Pancreas (tissue), 10 donors: ENCODE measurements at regions not wholly inside any gene's neighbourhood (a gene's known extent, or its start where the extent isn't known, plus 50 kb on each side); places are given as distances from the start of the nearest gene placed in this dataset.
A peak's percentile ranks its signal among the peaks of the same experiment; 100 is the strongest.

ENCODE experiments used
- ATAC-seq, 4 donors: fragments of 200-7000 bp; cut with Tn5 transposase; one replicate each; pipeline versions ENCODE4 v1.8.0 to v1.9.1; 2020; ENCODE audit warnings: mild to moderate bottlenecking in 4 of 4, moderate library complexity in 4 of 4
- DNase-seq, 6 donors: peaks; one replicate each; pipeline ENCODE4 v3.0.0-alpha.2; 2020
- FAIRE-seq: peaks from 2 replicates; lab custom pipeline; 2012; peaks lifted over from hg19 to GRCh38; lab: Jason Lieb, UNC
- H3K27ac ChIP-seq, 4 donors: fragments of 200-600 bp; sonication (generic); 1 replicate in 3 of 4; 2 replicates in 1 of 4; pipeline versions ENCODE4 v1.5.0 to v1.8.0; 2020
- H3K27me3 ChIP-seq, 4 donors: fragments of 200-600 bp; one replicate each; pipeline ENCODE4 v1.8.0; 2021
- H3K36me3 ChIP-seq, 3 donors: fragments of 200-600 bp; sonication (generic) in 1 of 3; one replicate each; pipeline versions ENCODE4 v1.5.0 to v1.8.0; 2020 to 2021
- H3K4me1 ChIP-seq, 3 donors: fragments of 200-600 bp; one replicate each; pipeline ENCODE4 v1.8.0; 2021
- H3K4me3 ChIP-seq, 4 donors: fragments of 200-600 bp; sonication (generic) in 2 of 4; one replicate each; pipeline versions ENCODE4 v1.5.0 to v1.8.0; 2020 to 2021
- H3K9me3 ChIP-seq, 4 donors: fragments of 200-600 bp; one replicate each; pipeline ENCODE4 v1.8.0; 2021
- WGBS, 2 donors: extraction: QIAGEN DNeasy Blood & Tissue Kit; methylation state at CpG; one replicate each; pipeline ENCODE4 v1.1.7; 2013; 5-methylcytosine and 5-hydroxymethylcytosine counted together
- intact Hi-C, 3 donors: fragments of 100-400 bp; cut with DNase I; formaldehyde crosslinking; loops; one replicate each; pipeline versions ENCODE4 v1.11.1 to v1.14.2; 2022
- TF ChIP-seq, protein P1 (sequence below), 4 donors: fragments of 200-600 bp; sonication (generic) in 3 of 4; IDR thresholded peaks; one replicate each; pipeline versions ENCODE4 v1.5.0 to v1.8.0; 2021; ENCODE audit warnings: antibody characterized with exemption in 4 of 4
- donor health status: healthy with polysubstance abuse.
- donor health status: DM: no; HTN: no; CAD: no; lungs with moderate emphysema.
- donor health status: DM: no; HTN: no; CAD: no.
- donor health status: control.
- donor health status: control.
- donor health status: Bipolar disorder and iron deficiency.
- donor health status: DM: yes; HTN: yes; CAD: no.
- donor health status: DM: no; HTN: no; CAD: no.
- donor health status: DM: no; HTN: no; CAD: no.
- donor health status: DM: yes; HTN: yes; CAD: no.

DNA sequence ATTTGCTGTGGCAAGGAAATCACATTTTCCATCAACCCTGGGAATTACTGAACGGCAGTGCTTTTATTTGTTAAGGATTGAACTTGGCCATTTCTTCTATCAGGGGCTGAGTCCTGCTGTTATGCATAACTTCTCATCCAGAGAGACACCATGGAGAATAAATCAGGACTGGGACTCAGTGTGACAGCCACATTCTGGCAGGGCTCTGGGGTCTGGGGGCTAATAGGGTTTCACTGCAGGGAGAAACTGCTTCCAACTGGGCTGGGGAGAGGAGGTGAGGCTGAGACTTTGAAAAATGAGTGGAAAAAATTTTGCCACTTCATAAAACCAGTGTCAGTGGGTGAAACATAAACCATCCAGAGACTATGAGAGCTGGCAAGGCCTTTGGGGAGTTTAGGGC lies 95.7 kb upstream of the ALDH1B1 start:
- FAIRE-seq = no peak

GRCh38 chr9:38295764-38296163 lies 96.7 kb upstream of the ALDH1B1 start:
- no peak overlapping the region for H3K4me3 ChIP-seq
- H3K36me3 ChIP-seq = no peaks in the 10 kb centered on the region
- FAIRE-seq (no peak), DNase-seq (no peak), ATAC-seq (no peak)
- H3K9me3 ChIP-seq = no peaks in the 10 kb centered on the region
- intact Hi-C loops = no loop called here
- WGBS, 2 donors = 82 to 89% methylated on average over 3 of the region's 3 CpGs
- TF ChIP-seq, protein P1, sequence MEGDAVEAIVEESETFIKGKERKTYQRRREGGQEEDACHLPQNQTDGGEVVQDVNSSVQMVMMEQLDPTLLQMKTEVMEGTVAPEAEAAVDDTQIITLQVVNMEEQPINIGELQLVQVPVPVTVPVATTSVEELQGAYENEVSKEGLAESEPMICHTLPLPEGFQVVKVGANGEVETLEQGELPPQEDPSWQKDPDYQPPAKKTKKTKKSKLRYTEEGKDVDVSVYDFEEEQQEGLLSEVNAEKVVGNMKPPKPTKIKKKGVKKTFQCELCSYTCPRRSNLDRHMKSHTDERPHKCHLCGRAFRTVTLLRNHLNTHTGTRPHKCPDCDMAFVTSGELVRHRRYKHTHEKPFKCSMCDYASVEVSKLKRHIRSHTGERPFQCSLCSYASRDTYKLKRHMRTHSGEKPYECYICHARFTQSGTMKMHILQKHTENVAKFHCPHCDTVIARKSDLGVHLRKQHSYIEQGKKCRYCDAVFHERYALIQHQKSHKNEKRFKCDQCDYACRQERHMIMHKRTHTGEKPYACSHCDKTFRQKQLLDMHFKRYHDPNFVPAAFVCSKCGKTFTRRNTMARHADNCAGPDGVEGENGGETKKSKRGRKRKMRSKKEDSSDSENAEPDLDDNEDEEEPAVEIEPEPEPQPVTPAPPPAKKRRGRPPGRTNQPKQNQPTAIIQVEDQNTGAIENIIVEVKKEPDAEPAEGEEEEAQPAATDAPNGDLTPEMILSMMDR (IDR thresholded peaks at IDR 0.05) = no peak
- H3K27me3 ChIP-seq = no peaks in the 10 kb centered on the region
- H3K27ac ChIP-seq = no peak overlapping the region
- no peaks in the 10 kb centered on the region for H3K4me1 ChIP-seq

More for the DNA sequence above, 95.7 kb upstream of the ALDH1B1 start:
- no peaks in the 10 kb centered on the region for H3K36me3 ChIP-seq
- H3K9me3 ChIP-seq = no peaks in the 10 kb centered on the region
- no peak overlapping the region for H3K27ac ChIP-seq
- peaks cover 0 to 5% (median 0%) of the 10 kb centered on the region in 3 donors for H3K4me1 ChIP-seq
- WGBS, 2 donors = 82 to 96% methylated on average over 1 of the region's 1 CpG
- intact Hi-C loops = no loop called here
- DNase-seq (no peak), ATAC-seq (no peak)
- H3K4me3 ChIP-seq = no peak overlapping the region
- TF ChIP-seq, protein P1 (IDR thresholded peaks at IDR 0.05) = no peak
- no peaks in the 10 kb centered on the region for H3K27me3 ChIP-seq

DNA sequence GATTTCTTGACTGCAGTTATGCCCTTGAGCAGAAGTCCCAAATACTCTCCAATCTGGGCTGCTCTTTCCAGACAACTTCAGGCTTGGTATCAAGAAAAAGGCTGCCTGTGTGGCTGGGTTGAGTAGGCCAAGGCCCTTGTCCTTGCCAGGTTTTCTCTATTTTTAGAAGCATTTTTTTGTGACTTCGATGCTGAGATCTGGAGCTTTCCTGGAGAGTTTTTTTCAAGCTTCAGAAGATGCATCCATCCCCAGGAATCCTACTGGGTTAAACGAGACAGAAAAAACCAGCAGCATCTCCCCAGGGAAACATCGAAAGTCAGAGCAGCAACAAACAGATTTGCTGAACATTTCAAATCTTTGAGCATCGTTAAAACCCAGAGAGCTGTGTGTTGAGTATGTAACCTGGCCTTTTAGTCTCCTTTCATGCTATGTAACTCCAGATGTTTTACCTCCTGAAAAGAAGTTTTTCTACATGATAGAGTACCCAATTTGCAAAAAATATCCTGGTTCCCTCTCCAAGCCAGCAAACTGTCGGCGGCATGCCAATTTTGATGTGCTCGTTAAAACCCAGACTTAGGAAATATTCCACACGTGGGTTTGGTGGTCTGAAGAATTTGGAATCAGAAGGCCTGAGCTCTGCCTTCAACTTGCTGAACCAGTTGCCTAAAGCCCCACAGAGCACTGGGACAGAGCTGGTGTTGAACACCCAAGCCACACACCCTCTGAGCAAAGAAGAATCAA lies 98.1 kb upstream of the ALDH1B1 start:
- DNase-seq (no peak), FAIRE-seq (no peak), ATAC-seq (no peak)
- H3K9me3 ChIP-seq = no peaks in the 10 kb centered on the region
- TF ChIP-seq, protein P1 (IDR thresholded peaks at IDR 0.05) = no peak
- no peaks in the 10 kb centered on the region for H3K27me3 ChIP-seq
- no peak overlapping the region for H3K27ac ChIP-seq
- H3K4me1 ChIP-seq = no peaks in the 10 kb centered on the region
- H3K36me3 ChIP-seq = no peaks in the 10 kb centered on the region
- WGBS, 2 donors = 67 to 68% methylated on average over 8 of the region's 8 CpGs
- no peak overlapping the region for H3K4me3 ChIP-seq
- intact Hi-C loops = loop anchor here in 1 of 3 donors (5.0 kb wide), 1 partner anchor 37 kb away; no protein-coding TSS in a partner anchor

- Histone ChIP-seq H3K4me3 (no peak overlapping the region), H3K27ac (no peak overlapping the region), H3K27me3 (no peaks in the 10 kb centered on the region), H3K9me3 (no peaks in the 10 kb centered on the region), H3K4me1 (no peaks in the 10 kb centered on the region), H3K36me3 (no peaks in the 10 kb centered on the region)
- DNase-seq (no peak), ATAC-seq (no peak), FAIRE-seq (no peak)
- WGBS, 2 donors = 79 to 90% methylated on average over 4 of the region's 4 CpGs
- intact Hi-C loops = loop anchor here in 1 of 3 donors (5.0 kb wide), 1 partner anchor 36 kb away; no protein-coding TSS in a partner anchor
- TF ChIP-seq, protein P1 (IDR thresholded peaks at IDR 0.05) = no peak
These were observed 99.5 kb upstream of the ALDH1B1 start for GRCh38 chr9:38293022-38293421.

GRCh38 chr9:38292480-38292879 lies 100.0 kb upstream of the ALDH1B1 start:
- TF ChIP-seq, protein P1 (IDR thresholded peaks at IDR 0.05) = no peak
- Histone ChIP-seq H3K9me3 (no peaks in the 10 kb centered on the region), H3K4me3 (no peak overlapping the region), H3K27me3 (no peaks in the 10 kb centered on the region), H3K4me1 (no peaks in the 10 kb centered on the region), H3K36me3 (no peaks in the 10 kb centered on the region), H3K27ac (no peak overlapping the region)
- no peak for FAIRE-seq
- intact Hi-C loops = loop anchor here in 1 of 3 donors (5.0 kb wide), 1 partner anchor 35 kb away; no protein-coding TSS in a partner anchor
- ATAC-seq = peak in 2 of 4 donors; percentile 36 to 45
- WGBS, 2 donors = 54 to 68% methylated on average over 5 of the region's 5 CpGs
- no peak for DNase-seq
